B cell (primary cell): ENCODE measurements at regions not wholly inside any gene's neighbourhood (a gene's known extent, or its start where the extent isn't known, plus 50 kb on each side); places are given as distances from the start of the nearest gene placed in this dataset.

Experiments used
- CTCF ChIP-seq: fragments of 200-600 bp; IDR thresholded peaks from one replicate; pipeline ENCODE4 v1.8.0; 2022; ENCODE audit warnings: antibody characterized with exemption, mild to moderate bottlenecking
- EZH2 ChIP-seq: IDR thresholded peaks from 2 replicates; pipeline ENCODE4 v1.6.1; 2012; ENCODE audit warnings: borderline replicate concordance, low read depth, mild to moderate bottlenecking, moderate library complexity, low read length; ENCODE audit not compliant: insufficient read depth, poor library complexity, severe bottlenecking

GRCh38 chr16:49921791-49922456 lies 66.0 kb upstream of the ZNF423 start:
- TF ChIP-seq CTCF (no peak), EZH2 (no peak)
